Omental fat pad (tissue), 3 donors: ENCODE measurements at regions not wholly inside any gene's neighbourhood (a gene's known extent, or its start where the extent isn't known, plus 50 kb on each side); places are given as distances from the start of the nearest gene placed in this dataset.

Experiments
- ATAC-seq: fragments of 150-250 bp; one replicate; pipeline ENCODE4 v1.9.1; 2016; ENCODE audit warnings: mild to moderate bottlenecking, moderate library complexity; ENCODE audit not compliant: low FRiP score
- DNase-seq: peaks from one replicate; pipeline ENCODE4 v3.0.0-alpha.2; 2019; ENCODE audit warnings: low spot score
- CTCF ChIP-seq, 3 donors: fragments of 450-650 bp; IDR thresholded peaks; one replicate each; pipeline ENCODE4 v1.5.1; 2016 to 2017; ENCODE audit warnings: antibody characterized with exemption in 3 of 3, mild to moderate bottlenecking in 3 of 3, moderate library complexity in 2 of 3

- ATAC-seq (no peak), DNase-seq (no peak)
- no peak for TF ChIP-seq CTCF (IDR thresholded peaks at IDR 0.05)
Observed at GRCh38 chr9:134217431-134218210, 53.3 kb upstream of the RNU6ATAC start.

GRCh38 chr9:134218230-134218629 is 53.9 kb upstream of the RNU6ATAC start:
- ATAC-seq (no peak), DNase-seq (no peak)
- no peak for TF ChIP-seq CTCF (IDR thresholded peaks at IDR 0.05)

- no peak for DNase-seq
- no peak for ATAC-seq
Observed at GRCh38 chr9:134219646-134220060, 55.3 kb upstream of the RNU6ATAC start.

GRCh38 chr9:134220311-134220710 is 55.9 kb upstream of the RNU6ATAC start:
- TF ChIP-seq CTCF (IDR thresholded peaks at IDR 0.05): no peak
- DNase-seq: no peak

More at GRCh38 chr9:134219646-134220060, 55.3 kb upstream of the RNU6ATAC start:
- TF ChIP-seq CTCF (IDR thresholded peaks at IDR 0.05): no peak

GRCh38 chr9:134221273-134222017 is 57.1 kb upstream of the RNU6ATAC start:
- TF ChIP-seq CTCF (IDR thresholded peaks at IDR 0.05): no peak
- ATAC-seq (no peak), DNase-seq (no peak)

More at GRCh38 chr9:134220311-134220710, 55.9 kb upstream of the RNU6ATAC start:
- no peak for ATAC-seq

- TF ChIP-seq CTCF (IDR thresholded peaks at IDR 0.05): no peak
- ATAC-seq (no peak), DNase-seq (no peak)
Observed at GRCh38 chr9:134222018-134222573, 57.7 kb upstream of the RNU6ATAC start.
